HG02884 (cell line): ENCODE measurements at regions not wholly inside any gene's neighbourhood (a gene's known extent, or its start where the extent isn't known, plus 50 kb on each side); places are given as distances from the start of the nearest gene placed in this dataset.

Source experiments
- ATAC-seq: cut with Tn5 transposase; IDR thresholded peaks from one replicate; pipeline ENCODE4 v1.9.1; 2021; ENCODE audit warnings: mild to moderate bottlenecking, moderate library complexity; ENCODE audit not compliant: unreplicated experiment

DNA sequence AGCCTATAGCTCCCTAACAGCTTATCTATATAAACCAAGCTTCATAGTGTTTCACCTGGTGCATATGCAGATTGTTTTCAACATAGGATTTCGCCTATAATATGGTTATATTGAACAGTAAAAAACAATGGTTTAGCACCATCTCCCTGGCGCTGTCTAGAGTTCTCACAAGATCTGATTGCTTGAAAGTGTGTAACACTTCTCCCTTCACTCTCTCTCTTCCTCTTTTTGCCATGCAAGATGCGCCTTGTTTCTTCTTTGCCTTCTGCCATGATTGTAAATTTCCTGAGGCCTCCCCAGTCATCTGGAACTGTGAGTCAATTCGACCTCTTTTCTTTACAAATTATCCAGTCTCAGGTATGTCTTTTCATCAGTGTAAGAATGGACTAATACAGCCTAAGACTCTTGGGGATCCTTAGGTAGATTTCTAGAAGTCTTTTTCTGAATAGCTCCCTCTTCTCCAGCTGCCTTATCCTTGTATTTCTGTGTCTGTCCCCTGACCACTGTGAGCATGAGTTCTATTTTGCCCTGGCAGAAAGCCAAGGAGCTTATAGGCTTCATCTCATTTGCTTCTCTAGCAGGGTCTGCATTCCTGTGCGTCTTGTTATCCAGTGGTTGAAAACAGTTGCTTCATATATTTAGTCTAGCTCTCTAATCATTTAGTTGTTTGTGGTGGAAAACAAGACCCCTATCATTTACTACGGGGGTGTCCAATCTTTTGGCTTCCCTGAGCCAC, 401.6 kb downstream of the GPD2 start:
- no peak for ATAC-seq

GRCh38 chr2:156841321-156841720, 405.1 kb downstream of the GPD2 start:
- no peak for ATAC-seq

DNA sequence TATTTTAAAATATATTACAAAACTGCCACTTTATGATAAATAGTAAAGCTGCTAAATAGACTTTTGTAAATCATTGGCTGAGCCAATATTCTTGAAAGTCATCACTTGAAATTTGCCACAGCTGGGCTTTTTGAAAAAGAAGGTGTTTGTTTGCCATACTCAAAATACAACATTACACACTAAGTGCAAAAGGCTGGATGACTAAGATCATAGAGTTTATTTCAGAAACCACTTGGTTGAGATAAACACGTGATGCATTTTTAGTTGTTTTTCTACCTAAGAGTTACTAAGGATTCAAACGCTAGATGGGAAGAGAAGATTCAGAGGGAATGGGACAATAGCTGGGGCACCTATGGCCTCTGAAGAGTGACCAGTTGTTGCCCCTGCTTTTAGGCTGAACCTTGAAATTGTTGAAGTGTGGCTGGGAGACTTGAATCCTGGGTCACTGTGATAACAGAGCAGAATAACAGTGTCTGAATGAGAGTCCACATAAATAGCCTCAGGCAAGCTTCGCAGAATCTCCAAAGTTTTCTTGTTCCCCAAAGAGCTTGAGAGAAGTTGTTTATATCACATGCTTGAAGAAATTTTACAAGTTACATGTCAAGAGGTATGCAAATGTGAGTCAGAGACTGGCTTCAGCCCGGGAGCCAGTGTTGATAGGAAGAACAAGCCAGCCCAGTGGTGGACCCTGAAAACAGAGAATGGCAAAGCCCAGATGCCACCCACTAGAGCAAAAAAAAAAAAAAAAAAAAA, 409.8 kb downstream of the GPD2 start:
- ATAC-seq, result no peak

GRCh38 chr2:156852210-156852609, 405.3 kb upstream of the GALNT5 start:
- ATAC-seq, result no peak

DNA sequence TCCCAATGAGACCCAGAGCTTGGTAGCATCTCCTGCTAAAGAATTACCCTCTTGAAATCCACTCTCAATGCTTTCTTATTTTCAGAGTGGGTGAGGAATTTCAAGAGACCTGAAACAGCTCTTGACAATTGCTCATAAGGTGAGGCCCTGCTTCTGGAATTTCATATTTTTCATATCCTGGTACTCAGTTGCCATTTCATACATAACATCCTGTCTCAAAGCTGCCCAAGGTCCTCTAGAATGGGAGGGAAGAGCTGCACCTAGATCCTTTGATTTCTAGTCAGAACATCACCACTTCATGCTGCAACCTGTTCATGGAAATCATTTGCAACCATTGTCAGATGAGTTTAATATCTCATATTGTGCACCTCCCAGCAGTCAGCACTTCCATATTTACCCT, 404.8 kb upstream of the GALNT5 start:
- no peak for ATAC-seq

DNA sequence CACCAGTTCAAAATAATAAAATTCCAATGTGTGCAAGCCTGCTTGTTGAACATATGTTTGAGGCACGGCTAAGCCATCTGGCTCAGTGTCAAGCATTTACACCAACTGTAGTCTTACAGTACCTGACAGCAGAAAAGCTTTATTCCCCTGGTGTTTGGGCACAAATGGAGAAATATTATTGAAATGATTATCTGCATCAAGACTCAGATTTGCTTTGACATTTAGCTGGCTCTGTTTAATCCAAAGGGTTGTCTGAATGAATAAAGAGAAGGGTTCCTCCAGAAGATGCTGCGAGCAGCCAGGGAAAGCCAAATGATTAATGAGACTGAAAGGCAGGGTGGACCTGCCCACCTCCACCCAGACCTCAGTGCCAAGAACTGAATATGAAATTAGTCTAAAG, 393.2 kb upstream of the GALNT5 start:
- no peak for ATAC-seq

DNA sequence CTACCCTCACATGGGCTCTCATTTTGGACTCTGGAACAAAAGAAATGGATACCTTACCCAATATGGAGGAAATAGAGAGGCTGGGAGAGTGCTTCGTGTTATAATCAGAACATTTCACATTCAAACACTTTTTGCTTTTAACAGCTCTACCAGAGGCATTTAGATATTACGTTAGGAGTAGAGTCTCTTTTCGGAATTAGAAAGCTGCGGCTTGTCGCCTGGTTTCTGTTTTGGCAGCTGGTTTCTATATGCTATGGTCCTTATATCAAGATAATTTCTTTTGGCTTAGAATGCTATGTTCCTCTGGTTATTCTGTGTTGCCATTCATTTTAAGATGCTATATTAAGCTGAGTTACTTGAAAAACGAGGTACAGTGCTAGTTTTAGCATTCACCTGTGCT, 392.8 kb upstream of the GALNT5 start:
- no peak for ATAC-seq

DNA sequence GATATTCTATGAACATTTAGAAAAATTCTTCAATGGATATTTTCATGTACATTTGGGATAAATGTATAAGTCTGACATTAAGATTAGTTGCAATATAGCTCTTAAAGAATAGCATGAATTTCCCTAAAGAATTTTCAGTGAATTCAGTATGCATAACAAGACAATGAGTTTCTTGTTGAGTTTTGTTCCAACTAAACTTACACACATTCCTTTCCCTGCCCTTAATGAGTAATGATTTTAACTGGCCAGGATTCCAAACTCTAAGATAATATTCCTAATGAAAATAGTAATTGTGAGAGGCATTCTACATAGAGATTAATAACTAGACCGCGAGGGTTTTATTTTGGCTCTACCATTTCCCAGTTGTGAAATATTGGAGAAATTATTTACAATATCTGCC, 390.3 kb upstream of the GALNT5 start:
- no peak for ATAC-seq

GRCh38 chr2:156874707-156875106, 382.8 kb upstream of the GALNT5 start:
- ATAC-seq, result no peak

GRCh38 chr2:156883804-156884203, 373.7 kb upstream of the GALNT5 start:
- no peak for ATAC-seq

DNA sequence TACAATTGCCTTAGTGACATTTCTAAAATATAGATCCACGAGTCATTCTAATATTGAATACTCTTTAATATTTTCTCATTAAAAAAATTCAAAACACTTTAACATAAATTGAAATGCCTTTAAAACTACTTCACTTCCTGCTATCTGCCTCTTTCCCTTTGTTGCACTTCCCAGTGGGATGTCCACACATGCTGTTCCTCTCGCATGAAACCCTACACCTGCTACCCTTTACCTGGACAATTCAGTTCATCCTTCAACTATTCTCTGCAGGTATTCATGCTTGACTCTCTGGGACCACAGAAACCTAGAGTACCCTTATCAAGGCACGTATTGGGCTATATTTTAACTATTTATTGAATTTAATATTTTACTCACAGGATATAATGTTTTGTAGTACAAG, 373.3 kb upstream of the GALNT5 start:
- ATAC-seq, result no peak

GRCh38 chr2:156890529-156891148, 366.9 kb upstream of the GALNT5 start:
- no peak for ATAC-seq

DNA sequence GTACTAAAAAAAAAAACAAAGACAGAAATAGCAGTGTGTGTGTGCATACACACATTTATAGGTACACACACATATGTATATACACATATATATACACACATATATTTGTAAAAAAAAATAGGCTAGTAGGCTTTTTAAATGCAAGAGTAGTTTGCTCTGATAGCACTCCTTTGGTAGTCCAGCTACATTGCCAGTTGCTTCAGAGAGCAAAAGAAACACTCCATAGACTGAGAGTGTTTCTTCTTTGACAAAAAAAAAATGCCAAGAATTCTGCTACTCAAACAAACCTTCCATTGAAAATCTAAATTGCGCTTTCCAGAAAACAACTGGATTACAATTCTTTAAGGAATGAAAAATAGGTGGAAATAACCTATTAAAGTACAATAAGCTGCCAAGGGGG, 365.9 kb upstream of the GALNT5 start:
- ATAC-seq, result no peak

- peak; percentile 40 for ATAC-seq
These were observed 364.8 kb upstream of the GALNT5 start for GRCh38 chr2:156892467-156893281.

- ATAC-seq, result peak; percentile 97
These were observed 361.2 kb upstream of the GALNT5 start for GRCh38 chr2:156896294-156896693.

- ATAC-seq, result no peak
These were observed 360.0 kb upstream of the GALNT5 start for GRCh38 chr2:156897548-156897947.

GRCh38 chr2:156901373-156902031, 356.0 kb upstream of the GALNT5 start:
- ATAC-seq, result no peak

DNA sequence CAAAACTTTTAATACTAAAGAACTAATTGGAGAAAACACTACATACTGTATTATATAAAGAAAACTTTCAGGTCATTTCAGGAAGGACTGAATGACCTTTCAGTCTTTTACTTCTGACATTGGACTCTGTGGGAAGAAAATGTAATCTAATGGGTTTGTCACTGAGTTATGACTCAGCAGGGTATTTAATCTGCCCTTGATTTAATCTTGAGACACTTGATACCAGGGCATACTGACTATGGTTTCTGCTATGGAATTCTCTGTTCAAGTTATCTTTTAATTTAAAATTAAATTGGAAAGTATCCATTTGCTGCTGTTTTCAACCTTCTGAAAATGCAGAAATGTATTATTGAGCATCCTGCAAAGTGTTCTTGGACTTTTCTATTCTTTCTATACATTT, 354.2 kb upstream of the GALNT5 start:
- ATAC-seq, result no peak

- ATAC-seq, result peak; percentile 52
These were observed 349.7 kb upstream of the GALNT5 start for GRCh38 chr2:156907806-156908205.

DNA sequence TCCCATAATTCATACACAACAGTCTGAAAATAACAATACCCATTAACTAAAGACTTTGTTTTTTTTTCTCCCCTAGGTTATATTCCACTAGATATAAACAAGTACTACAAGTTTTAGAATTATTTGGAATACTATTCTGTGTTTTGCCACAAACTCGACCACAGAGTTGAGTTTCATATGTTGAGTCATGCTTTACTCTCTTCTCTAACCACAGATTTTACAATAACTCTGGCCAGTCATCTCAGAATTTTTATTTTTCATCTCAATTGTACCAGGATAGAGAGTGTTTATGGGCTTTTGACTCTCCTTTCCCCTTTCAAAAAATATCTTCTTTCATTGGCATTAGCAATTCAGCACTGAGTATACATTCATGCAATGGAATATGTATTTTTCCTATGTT, 348.7 kb upstream of the GALNT5 start:
- ATAC-seq, result peak; percentile 86

- ATAC-seq, result no peak
These were observed 347.5 kb upstream of the GALNT5 start for GRCh38 chr2:156909983-156910382.
